IMR-90 (cell line): ENCODE measurements at regions not wholly inside any gene's neighbourhood (a gene's known extent, or its start where the extent isn't known, plus 50 kb on each side); places are given as distances from the start of the nearest gene placed in this dataset.

Experiments used
- ATAC-seq: fragments of 200-7000 bp; cut with Tn5 transposase; 2 replicates; pipeline ENCODE4 v1.9.1; 2020; ENCODE audit warnings: low read depth, mild to moderate bottlenecking, moderate library complexity
- BruUV-seq: library from RNA; stranded (reverse); fragments of 400-500 nt; replicated peaks from 2 replicates; lab custom pipeline; 2021; lab: Mats Ljungman, UMichigan
- CTCF ChIA-PET: fragments of 300-600 bp; formaldehyde crosslinking; extraction: SDS; loops from one replicate; lab custom pipeline; 2021; ENCODE audit warnings: antibody characterized with exemption; lab: Yijun Ruan, JAX
- POLR2A ChIA-PET: fragments of 300-600 bp; sonication (Branson Sonifier 250); formaldehyde crosslinking; loops from one replicate; lab custom pipeline; 2022; ENCODE audit warnings: antibody characterized with exemption; ENCODE audit not compliant: unreplicated experiment; lab: Charles Lee
- DNase-seq: peaks from one replicate; pipeline ENCODE4 v3.0.0; 2013
- H2AFZ ChIP-seq: replicated peaks from 2 replicates; pipeline ENCODE3; 2013; ENCODE audit warnings: low read length, mild to moderate bottlenecking; ENCODE audit not compliant: poor library complexity
- H2AK5ac ChIP-seq: 2 replicates; pipeline ENCODE4 v1.6.1; 2013; ENCODE audit warnings: low read depth, low read length, inconsistent platforms
- H2AK9ac ChIP-seq: replicated peaks from 2 replicates; pipeline ENCODE3; 2013; ENCODE audit warnings: mild to moderate bottlenecking, low read depth, low read length, moderate library complexity; ENCODE audit not compliant: poor library complexity
- H2BK120ac ChIP-seq: 2 replicates; pipeline ENCODE4 v1.6.1; 2013; ENCODE audit warnings: low read depth, low read length, inconsistent platforms
- H2BK15ac ChIP-seq: 3 replicates; pipeline ENCODE4 v1.6.1; 2013; ENCODE audit warnings: low read depth, low read length, inconsistent platforms
- H2BK20ac ChIP-seq: 2 replicates; pipeline ENCODE4 v1.6.1; 2013; ENCODE audit warnings: low read depth, mild to moderate bottlenecking, inconsistent platforms, low read length, moderate library complexity
- H2BK5ac ChIP-seq: 2 replicates; pipeline ENCODE4 v1.6.1; 2013; ENCODE audit warnings: mild to moderate bottlenecking, low read depth, low read length, inconsistent platforms; ENCODE audit not compliant: poor library complexity, severe bottlenecking
- H3K14ac ChIP-seq: replicated peaks from 2 replicates; pipeline ENCODE4 v1.6.1; 2013; ENCODE audit warnings: low read depth, low read length, inconsistent platforms
- H3K18ac ChIP-seq: 2 replicates; pipeline ENCODE4 v1.6.1; 2013; ENCODE audit warnings: low read depth, low read length, control low read depth
- H3K23ac ChIP-seq: 2 replicates; pipeline ENCODE4 v1.6.1; 2013; ENCODE audit warnings: low read depth, low read length, inconsistent platforms
- H3K27ac ChIP-seq: 2 replicates; pipeline ENCODE4 v1.5.1; 2013; ENCODE audit warnings: mild to moderate bottlenecking, control low read depth, low read length; ENCODE audit not compliant: insufficient read depth
- H3K27me3 ChIP-seq: 2 replicates; pipeline ENCODE4 v1.6.1; 2013; ENCODE audit warnings: low read length; ENCODE audit not compliant: control insufficient read depth, insufficient read depth
- H3K36me3 ChIP-seq: 2 replicates; pipeline ENCODE4 v1.6.1; 2013; ENCODE audit warnings: low read length, mixed read lengths; ENCODE audit not compliant: control insufficient read depth, insufficient read depth
- H3K4ac ChIP-seq: 2 replicates; pipeline ENCODE4 v1.6.1; 2013; ENCODE audit warnings: low read depth, low read length, inconsistent platforms
- H3K4me1 ChIP-seq: 2 replicates; pipeline ENCODE4 v1.6.1; 2013; ENCODE audit warnings: low read length, mixed read lengths; ENCODE audit not compliant: control insufficient read depth, insufficient read depth
- H3K4me2 ChIP-seq: 2 replicates; pipeline ENCODE4 v1.6.1; 2013; ENCODE audit warnings: low read depth, mild to moderate bottlenecking, control low read depth, low read length, moderate library complexity
- H3K4me3 ChIP-seq: 2 replicates; pipeline ENCODE4 v1.5.1; 2013; ENCODE audit warnings: low read depth, mild to moderate bottlenecking, control low read depth, low read length, moderate library complexity; ENCODE audit not compliant: insufficient read depth
- H3K56ac ChIP-seq: 2 replicates; pipeline ENCODE4 v1.6.1; 2013; ENCODE audit warnings: low read length, inconsistent platforms; ENCODE audit not compliant: insufficient read depth; ENCODE audit errors: extremely low read depth
- H3K79me1 ChIP-seq, 2 experiments: 2 replicates each; pipeline ENCODE4 v1.6.1; 2013; ENCODE audit warnings: low read length in 2 of 2, inconsistent platforms in 1 of 2, low read depth in 1 of 2
- H3K9ac ChIP-seq: 2 replicates; pipeline ENCODE4 v1.6.1; 2013; ENCODE audit warnings: low read depth, low read length, control low read depth
- H3K9me1 ChIP-seq: 2 replicates; pipeline ENCODE4 v1.6.1; 2013; ENCODE audit warnings: low read length, inconsistent platforms; ENCODE audit not compliant: insufficient read depth
- H3K9me3 ChIP-seq: 2 replicates; pipeline ENCODE4 v1.6.1; 2013; ENCODE audit warnings: low read length; ENCODE audit not compliant: control insufficient read depth, insufficient read depth
- H4K20me1 ChIP-seq: 2 replicates; pipeline ENCODE4 v1.6.1; 2013; ENCODE audit warnings: low read length, inconsistent platforms; ENCODE audit not compliant: insufficient read depth
- H4K5ac ChIP-seq: 2 replicates; pipeline ENCODE4 v1.6.1; 2013; ENCODE audit warnings: mild to moderate bottlenecking, low read depth, low read length, control low read depth
- H4K8ac ChIP-seq, 2 experiments: 2 replicates each; pipeline ENCODE4 v1.6.1; 2013; ENCODE audit warnings: low read depth in 2 of 2, low read length in 2 of 2, control low read depth in 1 of 2, inconsistent platforms in 1 of 2
- H4K91ac ChIP-seq: 2 replicates; pipeline ENCODE4 v1.6.1; 2013; ENCODE audit warnings: low read depth, low read length, inconsistent platforms; ENCODE audit not compliant: insufficient read depth
- BHLHE40 ChIP-seq: fragments of 150-350 bp; IDR thresholded peaks from 2 replicates; pipeline ENCODE4 v1.6.1; 2016; ENCODE audit warnings: mild to moderate bottlenecking, low read depth, low read length
- CEBPB ChIP-seq: IDR thresholded peaks from 2 replicates; pipeline ENCODE4 v1.6.1; 2012; ENCODE audit warnings: low read depth, low read length, improper control_type of control experiment
- CHD1 ChIP-seq: IDR thresholded peaks from 2 replicates; pipeline ENCODE4 v1.6.1; 2012; ENCODE audit warnings: low read depth, low read length, improper control_type of control experiment
- FOS ChIP-seq: fragments of 150-350 bp; IDR thresholded peaks from 2 replicates; pipeline ENCODE4 v1.6.1; 2016; ENCODE audit warnings: low read depth, low read length
- MAZ ChIP-seq: IDR thresholded peaks from 2 replicates; pipeline ENCODE4 v1.6.1; 2012; ENCODE audit warnings: low read depth, mild to moderate bottlenecking, low read length, improper control_type of control experiment, moderate library complexity, borderline replicate concordance
- MXI1 ChIP-seq: IDR thresholded peaks from 2 replicates; pipeline ENCODE4 v1.6.1; 2012; ENCODE audit warnings: low read depth, mild to moderate bottlenecking, low read length, moderate library complexity, borderline replicate concordance
- NFE2L2 ChIP-seq: fragments of 150-350 bp; IDR thresholded peaks from 2 replicates; pipeline ENCODE4 v1.6.1; 2016; ENCODE audit warnings: low read depth, mild to moderate bottlenecking, low read length
- RAD21 ChIP-seq: IDR thresholded peaks from 2 replicates; pipeline ENCODE4 v1.6.1; 2012; ENCODE audit warnings: low read length, improper control_type of control experiment
- RCOR1 ChIP-seq: IDR thresholded peaks from 2 replicates; pipeline ENCODE4 v1.6.1; 2012; ENCODE audit warnings: mild to moderate bottlenecking, low read length, improper control_type of control experiment; ENCODE audit not compliant: insufficient replicate concordance
- RFX5 ChIP-seq: IDR thresholded peaks from 2 replicates; pipeline ENCODE4 v1.8.0; 2012; ENCODE audit warnings: low read depth, mild to moderate bottlenecking, low read length, moderate library complexity
- SMC3 ChIP-seq: fragments of 150-350 bp; IDR thresholded peaks from 2 replicates; pipeline ENCODE4 v1.6.1; 2016; ENCODE audit warnings: low read depth, mild to moderate bottlenecking, antibody characterized with exemption, low read length, moderate library complexity
- WGBS, 2 experiments: methylation state at CpG; one replicate each; pipeline versions ENCODE4 v1.1.5 to v1.1.7; 2013; ENCODE audit warnings: missing lambda C conversion rate in 2 of 2; ENCODE audit not compliant: insufficient read length in 1 of 2; ENCODE audit errors: extremely low coverage in 2 of 2; 5-methylcytosine and 5-hydroxymethylcytosine counted together
- dilution Hi-C: fragments of 300-500 bp; cut with HindIII; formaldehyde crosslinking; loops from one replicate; pipeline ENCODE4 v1.14.3; 2018; ENCODE audit warnings: low sequenced_read_pairs; ENCODE audit not compliant: unreplicated experiment
- in situ Hi-C: fragments of 300-500 bp; cut with MboI; formaldehyde crosslinking; loops from 3 replicates; pipeline ENCODE4 v1.14.3; 2019; ENCODE audit warnings: low sequenced_read_pairs, inconsistent platforms, mixed read lengths
- intact Hi-C: fragments of 100-400 bp; cut with micrococcal nuclease; formaldehyde crosslinking; loops from 2 replicates; pipeline ENCODE4 v1.10.0; 2022
- TF ChIP-seq, protein P1 (sequence below): fragments of 150-350 bp; IDR thresholded peaks from 2 replicates; pipeline ENCODE4 v1.6.1; 2016; ENCODE audit warnings: low read depth, mild to moderate bottlenecking, low read length, moderate library complexity, borderline replicate concordance

DNA sequence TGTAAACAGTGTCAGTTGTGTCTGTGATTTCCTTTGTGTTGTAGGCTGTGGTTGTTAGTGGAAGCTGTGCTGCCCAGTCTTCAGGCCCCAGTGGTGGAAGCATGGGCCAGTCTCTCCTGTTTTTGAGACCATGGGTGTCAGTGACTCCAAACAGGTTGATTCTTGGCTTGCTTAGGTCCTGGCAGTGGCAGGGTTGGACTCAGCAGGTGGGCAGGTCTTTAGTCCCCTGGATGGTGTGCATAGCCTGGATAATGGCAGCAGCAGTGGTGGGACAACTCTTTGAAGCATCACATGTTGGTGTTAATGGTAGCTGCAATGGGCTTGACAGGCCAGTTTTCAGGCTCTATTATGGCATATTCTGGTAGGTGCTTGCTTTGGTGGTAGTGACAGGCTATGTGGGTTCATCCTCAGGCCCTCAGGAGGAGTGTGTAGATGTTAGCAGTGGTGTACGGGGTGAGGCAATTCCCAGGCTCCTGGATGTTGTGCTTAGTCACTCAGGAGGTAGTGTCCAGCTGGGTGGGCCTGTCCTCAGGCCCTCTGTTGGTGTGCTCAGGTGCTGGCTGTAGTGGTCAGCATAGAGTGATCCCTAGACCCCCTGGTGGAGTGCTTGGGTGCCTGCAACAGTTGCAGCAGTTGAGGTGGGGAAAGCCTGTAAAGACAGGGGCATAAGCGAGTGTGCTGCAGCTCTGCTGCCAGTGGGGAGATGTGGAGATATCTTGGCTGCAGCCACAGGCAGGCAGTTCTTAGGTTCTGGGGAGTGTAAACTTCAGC is 596.7 kb downstream of the PDCD6IP start:
- WGBS, 2 experiments, result no CpG with 5 or more reads among the region's 2 CpGs
- Histone ChIP-seq H3K4me1 (no peaks in the 10 kb centered on the region), H3K23ac (no peak overlapping the region), H3K4me2 (no peak overlapping the region), H3K79me1 (no peaks in the 10 kb centered on the region), H2AK5ac (no peak overlapping the region), H3K36me3 (no peaks in the 10 kb centered on the region), H2BK15ac (no peak overlapping the region), H3K18ac (no peak overlapping the region), H4K91ac (no peak overlapping the region), H2BK120ac (no peak overlapping the region), H3K9me1 (no peaks in the 10 kb centered on the region), H2AK9ac (no peak overlapping the region), H3K9me3 (peaks cover 18% of the 10 kb centered on the region), H2BK5ac (no peak overlapping the region), H3K14ac (no peak overlapping the region), H3K27ac (no peak overlapping the region), H4K5ac (no peak overlapping the region), H4K8ac (no peak overlapping the region), H2AFZ (no peak overlapping the region), H2BK20ac (no peak overlapping the region), H3K27me3 (no peaks in the 10 kb centered on the region), H3K56ac (no peak overlapping the region), H3K4ac (no peak overlapping the region), H3K9ac (no peak overlapping the region), H3K4me3 (no peak overlapping the region), H4K20me1 (no peaks in the 10 kb centered on the region)
- no TSS peak for BruUV-seq
- POLR2A ChIA-PET, result no interaction called here
- ATAC-seq, result no peak
- dilution Hi-C loops (no loop called here), intact Hi-C loops (no loop called here), in situ Hi-C loops (no loop called here)
- TF ChIP-seq MXI1, result no peak
- no peak for TF ChIP-seq BHLHE40
- TF ChIP-seq MAZ, result no peak
- no peak for TF ChIP-seq RAD21
- TF ChIP-seq SMC3, result no peak
- TF ChIP-seq NFE2L2, result no peak
- no peak for TF ChIP-seq CEBPB
- no peak for TF ChIP-seq RCOR1
- no peak for TF ChIP-seq CHD1
- no peak for TF ChIP-seq FOS
- TF ChIP-seq, protein P1, sequence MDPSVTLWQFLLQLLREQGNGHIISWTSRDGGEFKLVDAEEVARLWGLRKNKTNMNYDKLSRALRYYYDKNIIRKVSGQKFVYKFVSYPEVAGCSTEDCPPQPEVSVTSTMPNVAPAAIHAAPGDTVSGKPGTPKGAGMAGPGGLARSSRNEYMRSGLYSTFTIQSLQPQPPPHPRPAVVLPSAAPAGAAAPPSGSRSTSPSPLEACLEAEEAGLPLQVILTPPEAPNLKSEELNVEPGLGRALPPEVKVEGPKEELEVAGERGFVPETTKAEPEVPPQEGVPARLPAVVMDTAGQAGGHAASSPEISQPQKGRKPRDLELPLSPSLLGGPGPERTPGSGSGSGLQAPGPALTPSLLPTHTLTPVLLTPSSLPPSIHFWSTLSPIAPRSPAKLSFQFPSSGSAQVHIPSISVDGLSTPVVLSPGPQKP, result no peak
- TF ChIP-seq RFX5, result no peak
- CTCF ChIA-PET, result no interaction called here
- no peak for DNase-seq
